HCT116 (cell line): ENCODE measurements at regions not wholly inside any gene's neighbourhood (a gene's known extent, or its start where the extent isn't known, plus 50 kb on each side); places are given as distances from the start of the nearest gene placed in this dataset.

Experiments
- ATAC-seq: fragments of 200-7000 bp; cut with Tn5 transposase; 2 replicates; pipeline ENCODE4 v1.9.1; 2020; ENCODE audit warnings: mild to moderate bottlenecking, moderate library complexity
- BruUV-seq: library from RNA; stranded (reverse); fragments of 400-500 nt; replicated peaks from 2 replicates; lab custom pipeline; 2021; lab: Mats Ljungman, UMichigan
- CTCF ChIA-PET: fragments of 300-600 bp; sonication (Branson Sonifier 250); formaldehyde crosslinking; loops from one replicate; lab custom pipeline; 2021; ENCODE audit warnings: antibody characterized with exemption; lab: Charles Lee
- POLR2A ChIA-PET: fragments of 300-600, 350-600 bp; sonication (Branson Sonifier 250); formaldehyde crosslinking; loops from one replicate; lab custom pipeline; 2021; ENCODE audit warnings: antibody characterized with exemption; lab: Charles Lee
- RAD21 ChIA-PET, 2 experiments: fragments of 300-600 bp; sonication (Branson Sonifier 250); formaldehyde crosslinking; loops; one replicate each; lab custom pipeline; 2023; ENCODE audit warnings: low total read pairs in 2 of 2; ENCODE audit not compliant: uncharacterized antibody in 2 of 2, unreplicated experiment in 2 of 2, low non-redundant PET in 1 of 2; lab: Charles Lee
- DNase-seq: peaks from one replicate; pipeline ENCODE4 v3.0.0-alpha.2; 2010; ENCODE audit warnings: low read depth, low spot score
- H2AFZ ChIP-seq: fragments of 200-600 bp; shearing (Covaris generic), sonication (generic); 2 replicates; pipeline ENCODE4 v1.6.1; 2017; ENCODE audit warnings: low read depth, mixed run types, mixed read lengths, antibody characterized with exemption, low read length; ENCODE audit not compliant: poor library complexity, severe bottlenecking
- H3K27ac ChIP-seq: 2 replicates; pipeline ENCODE4 v1.5.1; 2012; ENCODE audit warnings: low read depth, low read length
- H3K27me3 ChIP-seq: fragments of 200-600 bp; sonication (generic); 2 replicates; pipeline ENCODE4 v1.6.1; 2016; ENCODE audit warnings: mixed run types, low read length, mixed read lengths; ENCODE audit not compliant: insufficient read depth
- H3K36me3 ChIP-seq, 2 experiments: fragments of 200-500 bp in 1 of 2; fragments of 200-600 bp in 1 of 2; sonication (Bioruptor generic) in 1 of 2; sonication (generic) in 1 of 2; 2 replicates each; pipeline versions ENCODE4 v1.5.1 to v1.6.1; 2014 to 2016; ENCODE audit warnings: low read length in 2 of 2, inconsistent platforms in 1 of 2, mixed read lengths in 1 of 2, mixed run types in 1 of 2; ENCODE audit not compliant: insufficient read depth in 2 of 2, control insufficient read depth in 1 of 2
- H3K4me1 ChIP-seq, 2 experiments: fragments of 200-600 bp in 1 of 2; sonication (generic) in 1 of 2; 2 replicates each; pipeline versions ENCODE4 v1.5.1 to v1.6.1; 2012 to 2017; ENCODE audit warnings: low read length in 2 of 2, inconsistent platforms in 1 of 2, mild to moderate bottlenecking in 1 of 2, mixed read lengths in 1 of 2, mixed run types in 1 of 2, moderate library complexity in 1 of 2; ENCODE audit not compliant: insufficient read depth in 2 of 2, control insufficient read depth in 1 of 2
- H3K4me2 ChIP-seq: fragments of 200-600 bp; sonication (generic); 2 replicates; pipeline ENCODE4 v1.6.1; 2017; ENCODE audit warnings: mixed run types, low read length, mixed read lengths
- H3K4me3 ChIP-seq, 2 experiments: fragments of 200-600 bp in 1 of 2; sonication (generic) in 1 of 2; replicated peaks in 1 of 2; 2 replicates each; pipeline ENCODE4 v1.5.1; 2011 to 2016; ENCODE audit warnings: low read length in 2 of 2, control low read depth in 1 of 2, low read depth in 1 of 2, mild to moderate bottlenecking in 1 of 2, mixed read lengths in 1 of 2, mixed run types in 1 of 2
- H3K79me2 ChIP-seq: fragments of 200-600 bp; sonication (generic); 2 replicates; pipeline ENCODE4 v1.6.1; 2017; ENCODE audit warnings: mild to moderate bottlenecking, mixed run types, low read length, moderate library complexity, mixed read lengths; ENCODE audit not compliant: insufficient read depth
- H3K9ac ChIP-seq: fragments of 200-600 bp; sonication (generic); 2 replicates; pipeline ENCODE4 v1.6.1; 2016; ENCODE audit warnings: low read length, mixed read lengths
- H3K9me2 ChIP-seq: fragments of 200-600 bp; sonication (generic), shearing (Covaris generic); 2 replicates; pipeline ENCODE4 v1.6.1; 2017; ENCODE audit warnings: mixed run types, mild to moderate bottlenecking, moderate library complexity; ENCODE audit not compliant: insufficient read depth
- H3K9me3 ChIP-seq, 2 experiments: fragments of 200-500 bp in 1 of 2; fragments of 200-600 bp in 1 of 2; sonication (Bioruptor generic) in 1 of 2; sonication (generic) in 1 of 2; 2 replicates each; pipeline ENCODE4 v1.6.1; 2014 to 2017; ENCODE audit warnings: low read length in 2 of 2, mixed read lengths in 2 of 2, inconsistent platforms in 1 of 2, low read depth in 1 of 2, mild to moderate bottlenecking in 1 of 2, mixed run types in 1 of 2, moderate library complexity in 1 of 2; ENCODE audit not compliant: control insufficient read depth in 1 of 2, insufficient read depth in 1 of 2
- H4K20me1 ChIP-seq: fragments of 200-600 bp; sonication (generic), shearing (Covaris generic); 2 replicates; pipeline ENCODE4 v1.6.1; 2017; ENCODE audit warnings: mixed run types, mild to moderate bottlenecking, moderate library complexity; ENCODE audit not compliant: insufficient read depth
- CTCF ChIP-seq, 3 experiments: fragments of 200-600 bp in 1 of 3; sonication (generic) in 1 of 3; IDR thresholded peaks in 2 of 3; conservative IDR thresholded peaks in 1 of 3; 2 replicates each; pipeline ENCODE4 v1.5.1; 2012 to 2017; ENCODE audit warnings: low read depth in 2 of 3, low read length in 2 of 3, antibody characterized with exemption in 1 of 3, borderline replicate concordance in 1 of 3, control low read depth in 1 of 3, mild to moderate bottlenecking in 1 of 3, mixed read lengths in 1 of 3, mixed run types in 1 of 3, moderate library complexity in 1 of 3; ENCODE audit not compliant: insufficient read depth in 1 of 3
- POLR2A ChIP-seq: IDR thresholded peaks from 2 replicates; pipeline ENCODE4 v1.7.0; 2011; ENCODE audit warnings: borderline replicate concordance; ENCODE audit not compliant: insufficient read depth, insufficient read length; ENCODE audit errors: extremely low read depth
- SP1 ChIP-seq: IDR thresholded peaks from 2 replicates; pipeline ENCODE4 v1.6.1; 2012; ENCODE audit warnings: low read depth
- intact Hi-C: fragments of 100-400 bp; cut with micrococcal nuclease; formaldehyde crosslinking; loops from 2 replicates; pipeline ENCODE4 v1.10.0; 2022

GRCh38 chr10:57776688-57777432 is 490.8 kb downstream of the IPMK start:
- Histone ChIP-seq H2AFZ (no peak overlapping the region), H3K4me2 (no peak overlapping the region), H3K4me3 (no peak overlapping the region), H3K9ac (no peak overlapping the region), H3K9me3 (peaks cover 0 to 3% of the 10 kb centered on the region in 2 experiments; a peak in 1 of 4 replicates), H3K4me1 (no peaks in the 10 kb centered on the region), H3K27me3 (no peaks in the 10 kb centered on the region), H3K27ac (no peak overlapping the region), H4K20me1 (no peaks in the 10 kb centered on the region), H3K79me2 (no peaks in the 10 kb centered on the region), H3K9me2 (no peaks in the 10 kb centered on the region), H3K36me3 (no peaks in the 10 kb centered on the region)
- TF ChIP-seq POLR2A: no peak
- ChIA-PET POLR2A (no interaction called here), CTCF (no interaction called here), RAD21 (no interaction called here)
- ATAC-seq: no peak
- BruUV-seq: no TSS peak
- intact Hi-C loops: no loop called here
- no peak for DNase-seq

- Histone ChIP-seq H2AFZ (no peak overlapping the region), H3K27ac (no peak overlapping the region), H3K4me1 (no peaks in the 10 kb centered on the region), H3K79me2 (no peaks in the 10 kb centered on the region), H3K4me3 (no peak overlapping the region), H3K4me2 (no peak overlapping the region), H3K9ac (no peak overlapping the region)
- ATAC-seq: no peak
- POLR2A ChIA-PET: no interaction called here
- TF ChIP-seq CTCF (IDR thresholded peaks at IDR 0.05 in 2 of 3, conservative IDR thresholded peaks at IDR 0.05 in 1 of 3; ENCODE audit: borderline replicate concordance in 1 of 3, insufficient read depth in 1 of 3, low read depth in 2 of 3, low read length in 2 of 3): no peak
- no peak for TF ChIP-seq SP1
- TF ChIP-seq, all 23 proteins: peak for 0
- H4K20me1 ChIP-seq: no peaks in the 10 kb centered on the region
- H3K36me3 ChIP-seq: no peaks in the 10 kb centered on the region
- RAD21 ChIA-PET: no interaction called here
- H3K9me2 ChIP-seq: no peaks in the 10 kb centered on the region
- no peaks in the 10 kb centered on the region for H3K27me3 ChIP-seq
- peaks cover 0 to 3% of the 10 kb centered on the region in 2 experiments; a peak in 1 of 4 replicates for H3K9me3 ChIP-seq
- BruUV-seq: no TSS peak
- CTCF ChIA-PET: no interaction called here
- intact Hi-C loops: no loop called here
- no peak for DNase-seq
Observed at GRCh38 chr10:57775250-57775649, 492.4 kb downstream of the IPMK start.
